ENCODE measurements at regions not wholly inside any gene's neighbourhood (a gene's known extent, or its start where the extent isn't known, plus 50 kb on each side); places are given as distances from the start of the nearest gene placed in this dataset.

DNA sequence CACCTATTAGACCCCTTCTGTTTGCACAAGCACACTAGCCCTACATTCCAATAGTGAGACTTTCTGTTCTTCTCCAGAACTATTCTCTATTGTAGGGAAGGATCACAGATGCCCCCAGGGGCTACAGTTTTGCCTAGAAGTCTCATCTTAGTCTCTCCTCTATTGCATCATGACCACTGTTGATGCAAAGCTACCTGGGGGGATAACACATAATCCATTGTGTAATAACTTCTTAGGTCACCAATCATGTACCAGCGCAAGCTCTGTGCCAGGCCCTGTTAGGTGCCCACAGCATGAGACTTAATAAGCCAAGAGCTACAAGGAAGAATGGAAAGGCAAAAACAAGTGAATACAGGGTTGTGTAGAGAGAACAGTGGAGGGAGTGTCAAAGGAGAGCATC lies 98.1 kb upstream of the TNFAIP3 start:
- TF ChIP-seq, protein P1, sequence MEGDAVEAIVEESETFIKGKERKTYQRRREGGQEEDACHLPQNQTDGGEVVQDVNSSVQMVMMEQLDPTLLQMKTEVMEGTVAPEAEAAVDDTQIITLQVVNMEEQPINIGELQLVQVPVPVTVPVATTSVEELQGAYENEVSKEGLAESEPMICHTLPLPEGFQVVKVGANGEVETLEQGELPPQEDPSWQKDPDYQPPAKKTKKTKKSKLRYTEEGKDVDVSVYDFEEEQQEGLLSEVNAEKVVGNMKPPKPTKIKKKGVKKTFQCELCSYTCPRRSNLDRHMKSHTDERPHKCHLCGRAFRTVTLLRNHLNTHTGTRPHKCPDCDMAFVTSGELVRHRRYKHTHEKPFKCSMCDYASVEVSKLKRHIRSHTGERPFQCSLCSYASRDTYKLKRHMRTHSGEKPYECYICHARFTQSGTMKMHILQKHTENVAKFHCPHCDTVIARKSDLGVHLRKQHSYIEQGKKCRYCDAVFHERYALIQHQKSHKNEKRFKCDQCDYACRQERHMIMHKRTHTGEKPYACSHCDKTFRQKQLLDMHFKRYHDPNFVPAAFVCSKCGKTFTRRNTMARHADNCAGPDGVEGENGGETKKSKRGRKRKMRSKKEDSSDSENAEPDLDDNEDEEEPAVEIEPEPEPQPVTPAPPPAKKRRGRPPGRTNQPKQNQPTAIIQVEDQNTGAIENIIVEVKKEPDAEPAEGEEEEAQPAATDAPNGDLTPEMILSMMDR (IDR thresholded peaks at IDR 0.05): no peak
- TF ChIP-seq POLR2A (IDR thresholded peaks at IDR 0.05) (no peak), POLR2AphosphoS5 (IDR thresholded peaks at IDR 0.05) (no peak)

Data from upper lobe of left lung (tissue), 4 donors.